ENCODE measurements at regions not wholly inside any gene's neighbourhood (a gene's known extent, or its start where the extent isn't known, plus 50 kb on each side); places are given as distances from the start of the nearest gene placed in this dataset.
A peak's percentile ranks its signal among the peaks of the same experiment; 100 is the strongest.
"Not testable (repeated sequence)": the region's sequence is repeated elsewhere in the genome, so short reads cannot be mapped to it uniquely, and the experiment has no call there.

GRCh38 chr11:13135385-13136271 is 126.5 kb downstream of the RASSF10 start:
- Histone ChIP-seq H3K9me3 (ENCODE audit: control insufficient read depth, low read length) (no peaks in the 10 kb centered on the region), H3K4me3 (ENCODE audit: extremely low read depth, insufficient read depth, low read length, poor library complexity, severe bottlenecking) (no peak overlapping the region), H3K4me1 (ENCODE audit: control insufficient read depth, insufficient read depth, low read length, poor library complexity, severe bottlenecking) (peaks cover 32% of the 10 kb centered on the region), H3K27ac (ENCODE audit: low read depth, low read length, severe bottlenecking) (peak overlapping the region; percentile 95), H3K36me3 (ENCODE audit: control insufficient read depth, insufficient read depth, low read length) (no peaks in the 10 kb centered on the region)
- WGBS, 2 experiments (ENCODE audit: insufficient coverage in 2 of 2) = 60% methylated on average over 1 to 2 of the region's 3 CpGs

GRCh38 chr11:13136272-13136596 is 127.1 kb downstream of the RASSF10 start:
- WGBS, 2 experiments (ENCODE audit: insufficient coverage in 2 of 2) = 89 to 93% methylated on average over 2 of the region's 2 CpGs
- Histone ChIP-seq H3K4me1 (ENCODE audit: control insufficient read depth, insufficient read depth, low read length, poor library complexity, severe bottlenecking) (peaks cover 33% of the 10 kb centered on the region), H3K4me3 (ENCODE audit: extremely low read depth, insufficient read depth, low read length, poor library complexity, severe bottlenecking) (no peak overlapping the region), H3K27ac (ENCODE audit: low read depth, low read length, severe bottlenecking) (peak overlapping the region; percentile 95), H3K36me3 (ENCODE audit: control insufficient read depth, insufficient read depth, low read length) (no peaks in the 10 kb centered on the region), H3K9me3 (ENCODE audit: control insufficient read depth, low read length) (no peaks in the 10 kb centered on the region)

- no peak overlapping the region for H3K27ac ChIP-seq (ENCODE audit: low read depth, low read length, severe bottlenecking)
Measured at GRCh38 chr11:13137844-13138301, 128.8 kb downstream of the RASSF10 start.

GRCh38 chr11:13139085-13139484 is 130.0 kb downstream of the RASSF10 start:
- WGBS, 2 experiments (ENCODE audit: insufficient coverage in 2 of 2) = 100% methylated on average over 1 of the region's 1 CpG
- not testable (repeated sequence) for H3K9me3 ChIP-seq (ENCODE audit: control insufficient read depth, low read length); H3K36me3 ChIP-seq (ENCODE audit: control insufficient read depth, insufficient read depth, low read length); H3K27ac ChIP-seq (ENCODE audit: low read depth, low read length, severe bottlenecking); H3K4me3 ChIP-seq (ENCODE audit: extremely low read depth, insufficient read depth, low read length, poor library complexity, severe bottlenecking)
- H3K4me1 ChIP-seq (ENCODE audit: control insufficient read depth, insufficient read depth, low read length, poor library complexity, severe bottlenecking) = peaks cover 33% of the 10 kb centered on the region

More at GRCh38 chr11:13137844-13138301, 128.8 kb downstream of the RASSF10 start:
- Histone ChIP-seq H3K4me1 (ENCODE audit: control insufficient read depth, insufficient read depth, low read length, poor library complexity, severe bottlenecking) (peaks cover 33% of the 10 kb centered on the region), H3K9me3 (ENCODE audit: control insufficient read depth, low read length) (no peaks in the 10 kb centered on the region), H3K36me3 (ENCODE audit: control insufficient read depth, insufficient read depth, low read length) (no peaks in the 10 kb centered on the region), H3K4me3 (ENCODE audit: extremely low read depth, insufficient read depth, low read length, poor library complexity, severe bottlenecking) (no peak overlapping the region)
- WGBS, 2 experiments (ENCODE audit: insufficient coverage in 2 of 2) = no CpG with 5 or more reads among the region's 1 CpG

- WGBS, 2 experiments (ENCODE audit: insufficient coverage in 2 of 2) = 79 to 89% methylated on average over 5 to 7 of the region's 7 CpGs
- H3K4me3 ChIP-seq (ENCODE audit: extremely low read depth, insufficient read depth, low read length, poor library complexity, severe bottlenecking) = no peak overlapping the region
- H3K9me3 ChIP-seq (ENCODE audit: control insufficient read depth, low read length) = no peaks in the 10 kb centered on the region
- peak overlapping the region; percentile 34 for H3K27ac ChIP-seq (ENCODE audit: low read depth, low read length, severe bottlenecking)
- peaks cover 22% of the 10 kb centered on the region for H3K4me1 ChIP-seq (ENCODE audit: control insufficient read depth, insufficient read depth, low read length, poor library complexity, severe bottlenecking)
- no peaks in the 10 kb centered on the region for H3K36me3 ChIP-seq (ENCODE audit: control insufficient read depth, insufficient read depth, low read length)
Measured at GRCh38 chr11:13140028-13140870, 131.1 kb downstream of the RASSF10 start.

- WGBS, 2 experiments (ENCODE audit: insufficient coverage in 2 of 2) = 93 to 96% methylated on average over 4 to 7 of the region's 10 CpGs
- H3K27ac ChIP-seq (ENCODE audit: low read depth, low read length, severe bottlenecking) = no peak overlapping the region
- no peaks in the 10 kb centered on the region for H3K9me3 ChIP-seq (ENCODE audit: control insufficient read depth, low read length)
- H3K4me3 ChIP-seq (ENCODE audit: extremely low read depth, insufficient read depth, low read length, poor library complexity, severe bottlenecking) = no peak overlapping the region
- no peaks in the 10 kb centered on the region for H3K36me3 ChIP-seq (ENCODE audit: control insufficient read depth, insufficient read depth, low read length)
- peaks cover 15% of the 10 kb centered on the region for H3K4me1 ChIP-seq (ENCODE audit: control insufficient read depth, insufficient read depth, low read length, poor library complexity, severe bottlenecking)
Measured at GRCh38 chr11:13140873-13141655, 131.9 kb downstream of the RASSF10 start.

- WGBS, 2 experiments (ENCODE audit: insufficient coverage in 2 of 2) = 85 to 86% methylated on average over 19 to 27 of the region's 27 CpGs
- no peak overlapping the region for H3K4me3 ChIP-seq (ENCODE audit: extremely low read depth, insufficient read depth, low read length, poor library complexity, severe bottlenecking)
- no peak overlapping the region for H3K27ac ChIP-seq (ENCODE audit: low read depth, low read length, severe bottlenecking)
- no peaks in the 10 kb centered on the region for H3K9me3 ChIP-seq (ENCODE audit: control insufficient read depth, low read length)
- peaks cover 11% of the 10 kb centered on the region for H3K4me1 ChIP-seq (ENCODE audit: control insufficient read depth, insufficient read depth, low read length, poor library complexity, severe bottlenecking)
- H3K36me3 ChIP-seq (ENCODE audit: control insufficient read depth, insufficient read depth, low read length) = no peaks in the 10 kb centered on the region
Measured at GRCh38 chr11:13141731-13142709, 132.9 kb downstream of the RASSF10 start.

- H3K4me1 ChIP-seq (ENCODE audit: control insufficient read depth, insufficient read depth, low read length, poor library complexity, severe bottlenecking) = peaks cover 11% of the 10 kb centered on the region
- no peaks in the 10 kb centered on the region for H3K9me3 ChIP-seq (ENCODE audit: control insufficient read depth, low read length)
- H3K4me3 ChIP-seq (ENCODE audit: extremely low read depth, insufficient read depth, low read length, poor library complexity, severe bottlenecking) = no peak overlapping the region
- 80% methylated on average over 1 of the region's 1 CpG; no CpG with 5 or more reads in 1 of the 2 experiments for WGBS, 2 experiments (ENCODE audit: insufficient coverage in 2 of 2)
- no peaks in the 10 kb centered on the region for H3K36me3 ChIP-seq (ENCODE audit: control insufficient read depth, insufficient read depth, low read length)
- no peak overlapping the region for H3K27ac ChIP-seq (ENCODE audit: low read depth, low read length, severe bottlenecking)
Measured at GRCh38 chr11:13143486-13144297, 133.9 kb upstream of the BMAL1 start.

- Histone ChIP-seq H3K36me3 (ENCODE audit: control insufficient read depth, insufficient read depth, low read length) (no peaks in the 10 kb centered on the region), H3K27ac (ENCODE audit: low read depth, low read length, severe bottlenecking) (no peak overlapping the region), H3K4me3 (ENCODE audit: extremely low read depth, insufficient read depth, low read length, poor library complexity, severe bottlenecking) (no peak overlapping the region), H3K4me1 (ENCODE audit: control insufficient read depth, insufficient read depth, low read length, poor library complexity, severe bottlenecking) (peaks cover 3% of the 10 kb centered on the region), H3K9me3 (ENCODE audit: control insufficient read depth, low read length) (no peaks in the 10 kb centered on the region)
- no CpG with 5 or more reads among the region's 2 CpGs for WGBS, 2 experiments (ENCODE audit: insufficient coverage in 2 of 2)
Measured at GRCh38 chr11:13145461-13145860, 132.1 kb upstream of the BMAL1 start.
